ENCODE measurements at regions not wholly inside any gene's neighbourhood (a gene's known extent, or its start where the extent isn't known, plus 50 kb on each side); places are given as distances from the start of the nearest gene placed in this dataset.
"Not testable (repeated sequence)": the region's sequence is repeated elsewhere in the genome, so short reads cannot be mapped to it uniquely, and the experiment has no call there.

GRCh38 chr4:179124957-179125356, 1682.7 kb upstream of the AGA start:
- intact Hi-C loops (cut with DNase I): no loop called here
- no peak for DNase-seq
- ATAC-seq (ENCODE audit: poor library complexity): no peak

DNA sequence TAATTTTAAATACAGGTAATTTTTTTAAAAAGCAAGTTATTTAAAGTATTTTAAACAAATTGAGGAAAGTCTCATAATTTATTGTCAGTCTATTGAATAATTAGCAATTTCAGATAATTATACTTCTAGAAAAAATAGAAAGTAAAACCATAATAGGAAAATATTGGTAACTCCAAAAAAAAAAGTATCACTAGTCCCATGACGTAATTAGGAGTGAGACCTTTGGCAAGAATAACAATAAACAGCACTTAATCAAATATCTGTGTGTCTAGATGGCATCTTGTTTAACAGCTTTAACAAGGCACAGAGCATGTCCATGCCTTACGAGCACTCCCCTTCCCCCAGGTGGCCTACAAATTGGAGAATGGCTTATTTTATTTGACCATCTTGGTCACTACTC, 1683.6 kb upstream of the AGA start:
- no peak for DNase-seq
- intact Hi-C loops (cut with DNase I): no loop called here
- ATAC-seq (ENCODE audit: poor library complexity): no peak

DNA sequence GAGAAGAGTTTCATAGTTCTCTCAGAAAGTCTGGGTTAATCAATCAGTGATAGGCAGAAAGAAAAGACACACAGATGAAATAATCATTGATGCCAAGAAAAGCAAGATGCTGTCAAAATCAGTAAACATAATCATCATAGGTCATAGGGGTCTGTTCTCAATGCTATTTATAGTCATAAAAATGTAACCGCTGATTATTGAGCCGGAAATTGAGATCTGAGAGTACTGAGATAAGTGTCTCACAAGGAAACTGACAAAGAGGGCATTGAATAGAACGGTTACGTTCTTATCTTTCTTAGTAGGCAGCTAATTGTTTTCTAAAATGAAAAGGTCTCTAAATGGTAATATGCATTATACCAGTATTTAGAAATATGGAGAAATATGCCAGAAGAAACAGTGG, 1686.1 kb upstream of the AGA start:
- no peak for ATAC-seq (ENCODE audit: poor library complexity)
- no peak for DNase-seq
- intact Hi-C loops (cut with DNase I): no loop called here

GRCh38 chr4:179130122-179130714, 1688.0 kb upstream of the AGA start:
- intact Hi-C loops (cut with DNase I): no loop called here

GRCh38 chr4:179145746-179146525, 1703.7 kb upstream of the AGA start:
- no peak for ATAC-seq (ENCODE audit: poor library complexity)
- intact Hi-C loops (cut with DNase I): no loop called here
- no peak for DNase-seq

More at GRCh38 chr4:179130122-179130714, 1688.0 kb upstream of the AGA start:
- ATAC-seq (ENCODE audit: poor library complexity) (no peak), DNase-seq (no peak)

- DNase-seq: no peak
- ATAC-seq (ENCODE audit: poor library complexity): no peak
- intact Hi-C loops (cut with DNase I): no loop called here
These were observed 1709.5 kb upstream of the AGA start for GRCh38 chr4:179151770-179152169.

DNA sequence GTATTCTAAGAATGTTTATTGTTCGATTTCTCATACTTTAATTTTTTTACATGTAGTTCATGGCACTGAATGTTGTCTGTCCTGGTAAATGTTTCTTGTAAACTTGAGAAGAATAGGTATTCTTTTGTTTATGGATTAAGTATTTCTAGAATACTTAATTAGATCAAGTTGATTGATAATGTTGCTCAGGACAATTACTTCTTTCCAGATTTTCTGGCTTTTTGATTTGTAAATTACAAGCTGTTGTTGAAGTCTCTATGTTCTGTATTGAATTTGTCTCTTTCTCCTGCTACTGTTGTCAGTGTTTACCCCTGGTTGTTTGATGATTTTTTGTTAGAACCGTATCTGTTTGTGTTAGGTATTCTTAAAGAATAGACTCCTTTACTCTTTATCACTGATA, 1720.9 kb upstream of the AGA start:
- no peak for ATAC-seq (ENCODE audit: poor library complexity)
- intact Hi-C loops (cut with DNase I): no loop called here
- DNase-seq: no peak

DNA sequence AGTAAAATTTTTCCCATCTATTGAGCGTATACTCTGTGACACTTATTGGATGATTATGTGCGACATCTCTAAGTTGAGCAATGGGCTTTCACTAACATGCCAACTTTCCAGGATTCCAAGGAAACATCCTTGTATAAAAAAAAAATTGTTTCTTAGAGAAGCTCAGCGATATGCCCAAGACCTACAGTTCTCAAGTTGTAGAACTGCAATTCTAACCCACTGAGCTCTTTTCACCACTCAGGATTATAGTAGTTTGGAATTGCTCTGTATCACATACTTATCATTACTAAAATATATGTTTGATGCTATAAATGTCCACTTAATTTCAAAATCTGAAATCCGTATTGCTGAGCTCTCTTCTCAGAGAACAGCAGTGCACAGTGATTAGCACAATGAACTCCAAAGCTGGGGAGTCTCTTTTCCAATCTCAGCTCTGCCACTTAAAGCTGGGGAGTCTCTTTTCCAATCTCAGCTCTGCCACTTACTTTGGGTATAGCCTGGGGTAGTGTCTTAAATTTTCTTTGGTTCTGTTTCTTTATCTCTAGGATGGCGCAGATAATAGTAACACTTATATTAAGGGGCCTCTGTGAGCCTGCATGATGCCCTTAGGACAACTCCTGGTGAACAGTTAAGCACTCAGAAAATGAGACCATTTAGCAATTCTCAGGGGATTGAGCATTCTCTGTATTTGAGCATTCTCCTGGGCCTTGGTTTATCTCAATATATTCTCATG, 1722.2 kb upstream of the AGA start:
- no peak for ATAC-seq (ENCODE audit: poor library complexity)
- intact Hi-C loops (cut with DNase I): no loop called here
- no peak for DNase-seq

GRCh38 chr4:179165000-179165738, 1722.9 kb upstream of the AGA start:
- ATAC-seq (ENCODE audit: poor library complexity) (no peak), DNase-seq (no peak)
- intact Hi-C loops (cut with DNase I): no loop called here

- DNase-seq (no peak), ATAC-seq (ENCODE audit: poor library complexity) (no peak)
- intact Hi-C loops (cut with DNase I): no loop called here
These were observed 1723.6 kb upstream of the AGA start for GRCh38 chr4:179165862-179166261.

DNA sequence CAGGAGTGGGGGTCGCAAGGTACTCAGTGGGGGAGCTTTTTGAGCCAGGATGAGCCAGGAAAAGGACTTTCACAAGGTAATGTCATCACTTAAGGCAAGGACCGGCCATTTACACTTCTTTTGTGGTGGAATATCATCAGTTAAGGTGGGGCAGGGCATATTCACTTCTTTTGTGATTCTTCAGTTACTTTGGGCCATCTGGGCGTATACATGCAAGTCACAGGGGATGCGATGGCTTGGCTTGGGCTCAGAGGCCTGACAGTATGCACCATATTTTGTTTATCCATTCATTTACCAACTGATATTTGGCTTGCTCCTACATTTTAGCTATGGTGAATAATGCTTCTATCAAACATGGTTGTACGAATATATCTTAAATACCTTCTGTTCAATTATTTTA, 1728.1 kb upstream of the AGA start:
- intact Hi-C loops (cut with DNase I): not testable (repeated sequence)

GRCh38 chr4:179182741-179183140, 1740.5 kb upstream of the AGA start:
- ATAC-seq (ENCODE audit: poor library complexity): no peak
- intact Hi-C loops (cut with DNase I): no loop called here
- DNase-seq: no peak

More for the DNA sequence above, 1728.1 kb upstream of the AGA start:
- ATAC-seq (ENCODE audit: poor library complexity); DNase-seq: not testable (repeated sequence)

- ATAC-seq (ENCODE audit: poor library complexity): no peak
- no peak for DNase-seq
- intact Hi-C loops (cut with DNase I): no loop called here
These were observed 1753.7 kb upstream of the AGA start for GRCh38 chr4:179195887-179196286.

DNA sequence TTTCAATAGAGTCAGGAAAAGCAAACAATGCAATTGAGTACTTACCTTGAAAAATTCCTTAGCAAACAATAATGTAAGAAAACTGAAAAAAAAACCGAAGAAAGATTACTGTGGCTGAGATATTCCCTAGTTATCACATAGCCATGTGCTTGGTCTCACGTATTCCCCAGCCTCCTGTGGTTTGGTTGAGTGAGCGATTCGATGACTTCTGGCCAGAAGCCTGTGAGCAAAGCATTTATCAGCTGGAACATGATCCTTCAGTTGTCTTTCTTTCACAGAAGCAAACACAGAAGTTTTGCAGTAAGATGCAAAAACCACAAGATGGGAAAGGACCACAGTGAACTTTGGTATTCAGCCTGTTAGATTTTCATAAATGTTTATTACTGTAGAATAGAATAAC, 1754.3 kb upstream of the AGA start:
- intact Hi-C loops (cut with DNase I): no loop called here
- no peak for DNase-seq
- no peak for ATAC-seq (ENCODE audit: poor library complexity)

DNA sequence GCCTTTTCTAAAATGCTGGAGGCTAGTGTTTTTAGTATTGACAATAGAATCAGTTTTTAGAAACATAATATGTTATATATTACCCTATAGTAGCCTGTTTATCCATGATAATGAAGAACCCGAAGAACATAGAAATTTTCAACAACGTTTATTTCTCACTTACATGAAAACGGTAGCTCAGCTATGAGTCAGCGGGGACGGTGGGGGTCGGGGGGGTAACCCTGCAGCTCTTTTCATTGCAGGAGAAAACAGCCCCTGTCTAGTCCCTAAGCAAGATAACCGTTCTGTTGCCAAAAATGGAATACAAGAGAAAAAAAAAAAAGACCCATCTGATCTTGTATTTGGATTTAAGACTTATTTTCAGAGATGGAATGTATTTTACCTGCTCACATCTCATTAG, 1758.4 kb upstream of the AGA start:
- intact Hi-C loops (cut with DNase I): no loop called here
- DNase-seq (no peak), ATAC-seq (ENCODE audit: poor library complexity) (no peak)

- intact Hi-C loops (cut with DNase I): no loop called here
- DNase-seq: no peak
- no peak for ATAC-seq (ENCODE audit: poor library complexity)
These were observed 1783.4 kb upstream of the AGA start for GRCh38 chr4:179225594-179225993.

DNA sequence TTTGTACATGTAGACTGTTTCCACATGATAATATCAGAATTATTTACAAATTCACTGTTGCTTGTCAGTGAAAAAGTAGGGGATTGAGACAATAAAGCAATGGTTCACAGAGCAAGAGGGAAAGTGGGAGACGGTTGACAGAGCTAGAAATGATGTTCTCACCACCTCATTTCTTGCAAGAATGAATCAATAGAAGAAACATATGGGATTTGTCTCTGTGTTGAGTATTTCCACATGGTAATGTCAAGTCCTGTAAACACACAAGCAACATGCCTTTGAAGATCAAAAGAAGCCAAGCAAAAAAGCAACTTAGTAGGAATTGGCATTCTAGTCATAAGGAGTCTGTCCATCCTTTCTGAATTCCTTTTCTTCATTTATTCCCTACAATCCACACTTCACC, 1806.6 kb upstream of the AGA start:
- no peak for DNase-seq
- intact Hi-C loops (cut with DNase I): no loop called here

DNA sequence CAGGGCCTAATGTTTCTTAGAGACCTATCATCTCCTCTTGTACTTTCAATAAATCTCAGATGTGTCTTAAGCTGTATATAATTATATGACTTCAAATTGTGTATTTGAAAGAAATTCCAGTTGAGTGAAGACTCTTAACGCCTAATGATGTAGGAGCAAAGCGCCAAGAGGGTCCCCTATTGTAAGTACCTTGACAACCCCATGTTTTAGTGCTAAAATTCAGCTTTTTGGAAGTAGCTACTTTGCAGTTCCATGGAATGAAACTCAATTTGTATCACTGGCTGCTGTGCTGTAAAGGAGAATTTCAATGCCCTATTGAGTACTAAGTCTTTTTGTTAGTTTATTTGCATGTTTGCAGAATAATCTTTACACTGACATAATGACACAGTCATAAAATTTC, 1826.6 kb upstream of the AGA start:
- intact Hi-C loops (cut with DNase I): no loop called here
- no peak for DNase-seq
- no peak for ATAC-seq (ENCODE audit: poor library complexity)

More for the DNA sequence above, 1806.6 kb upstream of the AGA start:
- no peak for ATAC-seq (ENCODE audit: poor library complexity)

DNA sequence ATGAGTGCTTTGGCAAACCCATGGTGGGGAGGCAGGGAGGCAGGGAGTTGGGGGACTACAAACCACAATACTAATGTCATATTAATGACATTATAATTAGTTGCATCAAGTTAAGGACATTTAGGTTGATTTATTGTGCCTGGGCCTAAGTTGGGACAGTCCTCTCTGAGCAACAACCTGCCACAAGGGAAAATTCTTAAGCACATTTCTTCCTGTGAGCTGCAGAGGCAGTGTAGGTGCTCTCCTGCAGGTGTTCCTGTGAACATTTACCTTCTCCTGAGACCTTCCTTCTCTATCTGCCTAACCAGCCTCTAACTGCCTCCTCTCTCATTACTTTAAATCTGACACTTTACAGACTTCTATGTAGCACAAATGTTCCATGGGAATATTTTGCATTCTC, 1830.0 kb upstream of the AGA start:
- no peak for DNase-seq
- no peak for ATAC-seq (ENCODE audit: poor library complexity)
- intact Hi-C loops (cut with DNase I): no loop called here

Data from Right ventricle myocardium superior (tissue), 1 donor.